Esophagus mucosa (tissue), 1 donor: ENCODE measurements at regions not wholly inside any gene's neighbourhood (a gene's known extent, or its start where the extent isn't known, plus 50 kb on each side); places are given as distances from the start of the nearest gene placed in this dataset.

Source experiments
- ATAC-seq: fragments of 200-7000 bp; cut with Tn5 transposase; one replicate; pipeline ENCODE4 v1.9.1; 2020
- donor health status: DM: yes; HTN: yes; CAD: no.

DNA sequence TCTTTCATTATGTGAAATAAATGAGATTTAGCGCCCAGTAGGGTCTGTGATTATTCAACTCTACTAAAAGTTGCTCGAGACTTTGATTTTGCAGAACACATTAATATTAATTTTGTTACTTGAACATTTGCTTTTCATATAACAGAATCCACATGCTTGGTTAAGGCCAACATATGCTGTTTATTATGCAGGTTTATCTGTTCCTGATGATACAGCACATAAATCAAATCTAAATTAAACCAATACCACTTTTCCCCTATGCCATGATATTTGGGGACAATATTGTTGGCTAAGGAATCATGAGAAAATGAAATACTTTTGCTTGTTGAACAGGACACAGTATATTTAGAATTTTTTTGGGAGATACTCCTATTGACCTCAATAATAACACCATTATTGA is 291.1 kb downstream of the USP25 start:
- ATAC-seq: no peak

DNA sequence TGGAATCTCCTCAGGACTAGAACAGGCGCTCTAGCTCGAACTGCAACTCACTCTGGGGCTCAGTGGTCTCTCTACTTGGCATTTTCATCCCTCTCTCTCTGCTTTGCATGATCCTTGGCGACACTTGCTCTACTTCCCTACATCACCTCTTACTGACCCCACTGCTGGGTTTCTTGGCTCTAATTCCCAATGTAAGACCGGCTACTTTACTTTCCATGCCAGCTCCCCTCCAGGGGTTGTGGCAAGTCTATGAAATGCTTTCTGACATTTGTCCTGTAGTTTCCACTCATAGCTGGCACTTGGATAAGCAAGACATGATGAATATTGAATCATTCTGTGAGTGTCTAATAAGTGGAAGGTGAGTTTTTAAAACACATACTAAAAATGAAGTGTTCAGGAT is 292.3 kb downstream of the USP25 start:
- no peak for ATAC-seq

DNA sequence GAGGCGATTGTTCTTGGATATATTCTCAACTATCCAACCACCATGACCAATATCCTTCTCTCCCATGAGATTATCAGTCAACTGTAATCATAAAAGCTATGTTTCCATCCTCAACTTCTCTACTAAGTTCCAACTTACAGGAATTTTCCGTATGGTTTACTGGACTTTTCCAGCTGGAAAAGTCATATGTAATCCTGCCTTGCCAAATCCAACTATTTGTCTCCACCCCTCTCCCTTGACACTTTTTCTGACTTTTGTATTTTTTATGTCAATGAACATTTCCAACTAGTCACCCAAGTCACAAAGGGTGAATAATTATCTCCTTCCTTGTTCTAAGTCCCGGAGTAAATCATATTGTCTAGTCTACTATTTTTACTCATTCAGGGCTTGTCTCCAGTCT is 293.1 kb downstream of the USP25 start:
- no peak for ATAC-seq

DNA sequence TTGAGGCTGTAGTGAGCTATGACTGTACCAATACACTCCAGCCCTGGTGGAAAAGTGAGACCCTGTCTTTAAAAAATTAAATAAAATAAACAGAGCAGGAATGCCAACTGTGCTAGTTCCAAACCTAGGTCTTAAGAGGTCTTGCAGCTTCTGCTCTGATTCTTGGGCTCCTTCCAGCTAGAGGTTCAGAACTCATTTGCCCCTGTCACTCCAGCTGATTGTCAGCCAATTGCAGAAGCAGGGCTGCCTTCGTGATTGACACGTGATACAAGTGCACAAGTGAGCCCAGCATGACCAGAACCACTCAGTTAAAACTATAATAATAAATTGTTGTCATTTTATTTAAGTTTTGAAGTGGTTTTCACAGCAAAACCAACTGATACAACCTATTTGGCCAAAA is 298.4 kb downstream of the USP25 start:
- no peak for ATAC-seq

DNA sequence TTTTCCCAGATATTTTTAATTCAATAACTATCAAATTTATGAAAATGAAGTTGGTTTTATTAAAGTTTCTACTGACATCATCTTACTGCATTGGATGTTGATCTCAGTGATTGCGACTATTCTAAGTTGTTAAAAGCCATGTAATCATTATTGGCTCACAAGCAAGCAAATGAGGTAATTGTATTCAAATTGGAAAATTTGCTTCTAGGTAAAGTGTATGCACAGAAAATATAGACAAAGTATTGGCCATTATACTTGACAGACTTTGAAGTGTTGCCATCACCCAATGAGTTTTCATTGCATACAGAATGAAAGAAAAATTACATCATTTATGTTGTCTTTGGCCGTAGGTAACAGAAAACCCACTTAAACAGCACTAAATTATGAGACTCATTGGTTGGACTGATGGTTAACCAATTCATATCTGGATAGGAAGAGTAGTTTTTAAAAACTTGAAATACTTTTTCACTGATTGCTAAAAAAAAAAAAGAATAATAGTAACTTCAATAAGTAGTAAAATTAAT is 299.2 kb downstream of the USP25 start:
- no peak for ATAC-seq

DNA sequence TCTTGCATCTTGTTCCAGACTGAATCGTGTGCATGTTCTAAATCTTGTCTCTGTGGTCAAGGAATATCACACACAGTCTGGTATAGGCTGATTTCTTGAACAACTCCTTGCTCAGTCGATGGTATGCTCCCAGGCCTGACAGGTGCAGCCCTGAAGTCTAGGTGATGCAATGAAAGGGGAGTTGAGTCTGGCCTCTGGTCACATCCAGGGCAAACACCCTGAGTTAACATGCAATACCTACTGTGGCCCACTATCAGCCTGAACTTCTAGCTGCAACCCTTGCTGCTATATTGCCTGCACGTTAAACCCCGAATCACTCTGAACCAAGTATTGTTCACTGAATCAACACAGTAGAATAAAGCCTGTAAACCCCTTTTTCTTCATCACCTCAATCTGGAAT is 303.4 kb downstream of the USP25 start:
- ATAC-seq: no peak

DNA sequence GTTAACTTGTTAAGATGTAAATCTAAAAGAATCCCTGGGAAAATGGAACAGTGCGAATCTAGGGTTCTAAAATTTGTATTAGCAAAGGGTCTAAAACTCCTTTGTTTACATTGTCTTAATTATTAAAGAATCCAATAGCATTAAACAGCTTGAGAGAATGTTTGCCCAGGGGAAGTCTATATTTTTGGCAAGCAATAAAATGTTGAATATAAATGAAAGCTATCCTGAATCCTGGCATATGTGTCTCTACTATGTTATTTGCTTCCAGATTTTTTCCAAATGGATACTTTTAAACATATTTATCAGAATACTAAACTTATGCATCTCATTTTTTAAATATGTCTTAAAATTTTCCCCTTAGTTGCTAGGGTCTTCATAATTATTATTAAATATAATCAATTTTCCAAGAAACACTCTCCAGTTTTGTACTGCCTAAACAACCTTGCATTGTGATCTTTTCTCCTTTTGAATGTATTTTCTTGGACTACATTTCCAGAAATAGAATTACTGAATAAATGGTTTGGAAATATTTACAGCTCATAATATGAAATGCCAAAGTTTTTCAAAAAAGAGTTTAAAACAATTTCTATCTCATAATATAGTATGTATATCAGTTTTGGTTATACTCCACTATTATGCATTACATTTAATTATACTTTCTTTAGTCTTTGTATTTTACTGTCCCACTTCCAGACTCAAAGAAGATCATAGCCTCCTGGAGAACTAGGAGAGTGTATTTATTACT is 304.8 kb downstream of the USP25 start:
- ATAC-seq: no peak

DNA sequence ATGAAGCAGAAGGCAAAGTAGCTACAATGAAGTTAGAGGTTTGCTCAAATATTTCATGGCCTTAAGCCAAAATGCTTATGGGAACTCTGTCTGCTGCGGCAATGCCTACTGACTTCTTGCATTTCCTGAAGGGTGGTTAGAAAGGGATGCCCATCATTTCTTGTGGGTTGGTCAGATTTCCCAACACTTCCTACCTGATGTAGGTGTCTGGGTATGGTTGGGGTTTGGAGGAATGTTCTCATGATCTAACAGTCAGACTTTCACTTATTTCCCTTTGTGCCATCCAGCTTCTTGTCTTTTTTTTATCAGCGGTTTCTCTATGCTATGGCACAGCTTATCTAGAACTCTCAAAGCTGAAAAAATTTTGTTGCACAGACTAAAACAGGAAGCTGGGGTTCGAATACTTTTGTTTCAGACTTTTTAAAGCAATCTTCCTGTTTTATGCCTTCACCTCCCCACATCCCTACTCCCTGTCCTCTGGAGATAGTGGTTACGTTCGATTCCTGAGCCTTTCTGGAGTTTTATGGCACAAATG is 307.7 kb downstream of the USP25 start:
- ATAC-seq: no peak

DNA sequence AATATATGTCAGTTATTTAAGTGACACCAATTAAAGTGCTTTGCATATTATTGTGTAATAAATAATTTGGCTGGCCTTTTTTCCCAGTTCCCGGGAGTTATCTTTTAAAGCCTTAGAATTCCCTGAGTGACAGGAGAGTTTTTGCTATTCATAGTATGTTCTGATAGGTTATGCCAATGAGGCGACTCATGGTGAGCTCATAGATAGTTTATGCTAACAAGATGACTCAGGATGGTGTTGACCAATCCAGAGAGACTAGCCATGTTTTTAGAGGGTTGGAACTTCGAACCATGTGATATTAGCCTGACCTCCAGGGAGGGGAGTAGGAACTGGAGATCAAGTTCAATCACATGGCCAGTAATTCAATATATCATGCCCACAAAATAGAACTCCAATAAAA is 310.8 kb downstream of the USP25 start:
- ATAC-seq: no peak

DNA sequence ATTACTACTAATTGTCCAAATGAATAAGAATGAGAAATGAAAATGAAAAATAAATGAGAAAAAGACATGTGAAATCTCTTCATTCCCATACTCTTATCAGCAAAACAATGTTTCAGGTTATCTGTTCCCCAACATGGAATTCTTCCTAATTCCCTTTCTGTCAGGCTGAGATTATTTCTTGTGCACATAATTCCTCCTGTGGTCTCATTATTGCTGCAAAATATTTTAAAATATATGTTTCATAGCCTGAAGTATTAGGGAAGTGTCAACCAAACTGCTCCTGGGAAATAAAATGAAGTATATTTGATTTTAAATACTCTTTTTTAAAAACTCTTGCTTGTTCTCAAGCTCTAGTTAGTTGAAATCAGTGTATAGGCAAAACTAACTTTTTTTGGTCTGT is 314.9 kb downstream of the USP25 start:
- no peak for ATAC-seq

DNA sequence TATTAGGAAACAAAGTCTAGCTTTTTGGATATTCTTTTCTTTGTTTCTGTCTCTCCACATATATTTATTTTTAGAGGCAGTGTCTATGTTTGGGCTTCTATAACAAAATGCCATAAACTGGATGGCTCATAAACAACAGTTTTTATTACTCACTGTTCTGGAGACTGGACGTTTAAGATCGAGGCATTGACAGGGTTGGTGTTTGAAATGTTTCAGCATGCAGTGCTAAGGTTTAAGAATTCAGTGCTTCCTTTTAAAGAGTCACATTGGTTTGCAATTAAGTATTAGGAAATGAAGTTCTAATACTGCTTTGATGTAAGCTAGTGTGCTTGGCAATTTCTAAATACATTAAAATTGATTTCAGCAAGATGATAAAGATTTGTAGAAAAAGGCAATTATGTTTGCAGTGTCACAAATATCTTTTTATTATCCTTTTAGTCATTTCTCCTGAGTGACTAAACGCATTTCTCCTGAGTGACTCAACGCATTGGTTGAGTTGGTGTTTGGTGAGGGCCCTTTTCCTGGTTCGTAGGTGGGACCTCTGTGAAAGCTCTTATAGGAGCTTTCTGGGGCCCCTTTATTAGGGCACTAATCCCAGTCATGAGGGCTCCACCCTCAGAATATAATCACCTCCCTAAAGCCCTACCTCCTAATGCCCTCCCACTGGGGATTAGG is 317.0 kb downstream of the USP25 start:
- ATAC-seq: no peak

DNA sequence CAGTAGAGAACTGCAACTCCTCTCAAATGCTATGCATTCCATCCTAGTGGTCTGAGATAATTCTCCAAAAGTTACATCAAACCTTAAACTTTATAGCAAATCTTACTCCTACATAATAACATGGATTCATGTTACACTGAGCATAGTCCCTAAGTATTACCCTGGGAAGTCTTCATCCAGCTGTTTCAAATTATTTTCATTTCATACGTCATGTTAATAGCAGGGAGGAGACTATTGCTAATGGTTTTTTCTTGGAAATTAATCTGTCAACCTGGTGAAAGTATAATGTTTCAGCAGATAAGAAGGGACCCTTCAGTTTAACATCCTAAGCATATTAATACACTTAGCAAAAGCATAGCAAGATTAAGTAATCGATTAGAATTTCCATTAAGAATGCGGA is 318.1 kb downstream of the USP25 start:
- ATAC-seq: no peak

DNA sequence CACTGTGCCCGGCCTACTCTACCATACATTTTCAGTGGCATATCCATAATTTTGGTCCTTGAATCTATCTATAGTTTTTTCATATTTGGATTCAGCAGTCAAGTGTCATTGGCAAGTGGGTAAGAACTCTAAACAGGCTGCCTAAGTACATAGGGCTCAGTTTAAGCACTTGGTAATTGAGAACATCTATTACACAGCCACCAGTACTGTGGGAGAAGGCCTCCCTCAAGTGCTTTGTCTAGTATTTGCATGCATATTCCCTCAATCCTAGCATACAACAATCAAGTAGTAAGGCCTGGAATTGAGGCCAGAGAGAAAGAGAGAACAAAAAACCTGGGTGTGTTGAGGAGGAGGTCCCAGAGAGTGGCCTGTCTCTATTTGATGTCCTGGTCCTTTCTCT is 325.2 kb downstream of the USP25 start:
- no peak for ATAC-seq

DNA sequence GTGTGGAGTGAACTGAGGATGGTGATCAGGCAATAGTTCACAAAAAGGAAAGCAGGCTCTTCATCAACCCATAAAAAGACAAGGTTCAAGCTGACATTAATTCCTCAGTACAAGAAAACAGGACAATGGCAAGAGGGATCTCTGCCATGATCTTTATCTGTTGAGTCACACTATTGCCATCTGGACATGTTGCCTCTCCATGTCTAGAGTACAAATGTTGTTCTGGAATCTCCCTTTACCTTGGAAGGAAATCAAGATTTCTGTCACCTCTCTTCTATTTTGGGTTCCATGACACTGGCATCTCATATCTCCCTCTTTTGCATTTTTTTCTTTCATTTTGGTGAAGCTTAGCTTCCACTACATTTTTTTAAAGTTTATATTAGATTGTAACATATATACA is 329.1 kb downstream of the USP25 start:
- no peak for ATAC-seq

DNA sequence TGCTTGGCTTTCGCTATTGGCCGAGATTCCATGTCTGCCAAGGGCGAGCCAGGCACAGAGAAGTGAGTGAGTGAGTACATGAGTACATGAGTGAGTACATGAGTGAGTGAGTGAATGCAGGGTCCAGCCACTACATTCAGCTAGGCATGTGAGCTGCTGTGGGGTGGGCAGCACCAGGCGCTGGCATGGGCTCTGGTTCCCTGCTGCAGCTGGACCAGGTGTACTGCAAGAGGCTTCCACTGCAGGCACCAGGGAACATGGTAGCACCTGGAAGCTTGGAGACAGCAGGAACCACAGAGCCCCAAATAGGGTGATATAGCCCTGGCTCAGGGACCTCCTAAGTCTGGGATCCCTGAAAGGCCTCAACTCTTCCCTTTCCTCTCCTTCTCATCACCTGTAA is 330.2 kb downstream of the USP25 start:
- ATAC-seq: no peak

DNA sequence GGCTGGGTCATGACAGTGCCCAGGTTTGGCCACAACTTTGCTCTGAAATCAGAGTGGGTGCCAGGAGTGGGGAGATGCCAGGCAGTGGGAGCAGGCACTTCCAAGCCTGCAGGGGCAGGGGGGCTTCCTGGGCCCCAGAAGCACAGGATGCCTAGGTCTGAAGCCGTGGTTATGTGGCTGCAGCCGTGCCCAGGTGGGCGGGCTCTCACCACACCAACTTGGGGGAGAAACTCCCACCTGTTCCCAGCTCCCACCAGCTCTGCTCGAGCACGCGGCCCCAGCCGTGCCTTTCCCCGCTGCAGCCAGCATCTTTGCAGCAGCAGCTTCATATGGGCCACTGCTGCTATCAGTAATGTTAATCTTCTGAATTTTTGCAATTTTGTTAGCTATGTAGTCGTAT is 331.4 kb downstream of the USP25 start:
- ATAC-seq: no peak

DNA sequence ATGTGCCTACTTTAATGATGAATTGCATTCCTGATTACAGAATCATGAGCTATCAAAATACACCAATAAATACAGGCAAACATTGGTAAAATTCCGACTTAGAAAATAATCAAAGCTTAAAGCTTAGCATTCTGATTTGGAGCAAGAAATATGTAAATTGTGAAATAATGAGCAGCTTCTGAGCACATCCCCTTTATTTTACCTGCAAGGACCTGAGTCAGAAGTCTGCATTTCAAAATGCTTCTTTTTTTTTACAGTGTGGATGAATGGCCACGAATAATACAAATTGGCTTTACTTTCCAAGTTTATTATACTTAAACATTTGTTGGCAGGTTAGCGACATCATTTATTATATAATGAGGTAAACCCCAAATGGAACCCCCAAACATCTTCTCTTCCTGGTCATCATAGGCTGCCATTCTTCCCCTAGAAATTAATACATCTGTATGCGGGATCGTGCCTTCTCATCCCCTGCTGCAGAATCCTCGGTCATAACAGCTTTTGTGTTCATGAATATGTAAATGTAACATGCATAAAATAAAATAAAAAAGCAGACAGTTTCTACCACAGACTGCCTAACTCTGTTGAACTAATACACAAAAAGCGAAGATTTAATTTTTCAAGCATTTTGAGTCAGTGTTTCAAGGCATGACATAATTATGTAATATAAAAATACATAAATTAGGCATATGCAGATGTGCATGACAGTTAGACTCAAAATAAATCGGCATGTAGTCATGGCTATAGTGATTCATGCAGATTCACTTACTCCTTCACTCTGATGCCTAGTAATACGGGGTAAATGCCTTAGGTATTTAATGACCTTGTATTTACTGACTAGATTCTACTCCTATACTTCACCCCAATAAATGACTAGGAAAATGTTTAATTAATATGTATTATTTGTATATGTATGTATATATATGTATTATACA is 339.7 kb downstream of the USP25 start:
- ATAC-seq: no peak

DNA sequence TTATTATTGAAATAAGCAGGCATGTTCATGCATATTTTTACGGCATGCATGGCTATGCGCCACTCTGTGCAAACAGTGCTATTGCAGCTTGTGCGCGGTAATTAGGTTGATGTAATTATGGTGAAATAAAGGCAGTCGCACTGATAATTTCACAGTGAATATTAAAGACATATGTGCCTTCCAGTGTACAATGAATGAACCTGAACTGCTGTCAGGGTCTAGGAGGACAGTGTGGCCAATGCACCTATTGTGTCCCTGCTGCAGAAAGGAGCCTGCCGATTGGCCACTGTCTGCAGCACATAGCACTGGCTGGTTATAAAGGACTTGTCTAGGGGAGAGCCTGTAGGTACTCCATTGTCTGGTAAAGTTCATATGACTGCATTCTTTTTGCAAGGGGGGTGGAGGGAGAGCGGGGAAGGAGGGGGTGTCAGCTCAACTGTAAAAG is 340.4 kb downstream of the USP25 start:
- peak; percentile 55 for ATAC-seq

DNA sequence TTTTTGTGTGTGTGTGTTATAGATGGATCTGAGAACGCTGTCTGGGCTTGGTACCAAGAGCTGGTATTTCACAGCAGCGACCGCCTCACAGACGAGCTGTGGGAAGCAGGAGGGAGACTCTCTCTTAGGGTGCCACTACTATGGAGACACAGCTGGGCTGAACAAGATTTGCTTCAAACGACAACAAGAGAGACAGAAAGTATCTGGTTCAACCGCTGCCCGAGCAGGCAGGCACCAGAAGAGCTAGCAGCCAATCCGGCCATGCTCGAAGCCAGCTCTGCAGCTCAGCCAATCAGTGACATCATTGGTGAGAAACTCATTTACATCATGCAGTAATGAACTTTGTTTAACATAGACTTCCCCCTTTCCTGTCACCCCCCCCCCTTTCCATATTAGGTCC is 341.3 kb downstream of the USP25 start:
- ATAC-seq: peak; percentile 31

DNA sequence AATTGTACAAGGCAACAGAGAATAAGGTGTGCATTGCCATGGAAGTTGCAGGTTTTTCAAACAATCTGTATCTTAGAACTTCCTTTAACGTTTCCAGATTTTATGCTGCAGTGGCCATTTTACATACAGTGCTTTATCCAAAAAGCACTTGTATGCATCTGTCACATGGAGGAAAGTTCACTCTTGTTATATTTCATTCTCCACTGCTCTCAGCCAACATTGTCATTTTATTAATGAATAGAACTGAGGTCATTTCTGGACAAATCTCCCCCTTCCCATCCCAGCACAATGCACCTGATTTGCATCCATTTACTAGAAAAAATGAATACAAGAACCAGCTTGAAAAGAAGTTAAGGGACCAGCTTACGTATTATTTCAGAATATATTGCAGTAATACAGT is 342.0 kb downstream of the USP25 start:
- ATAC-seq: no peak

DNA sequence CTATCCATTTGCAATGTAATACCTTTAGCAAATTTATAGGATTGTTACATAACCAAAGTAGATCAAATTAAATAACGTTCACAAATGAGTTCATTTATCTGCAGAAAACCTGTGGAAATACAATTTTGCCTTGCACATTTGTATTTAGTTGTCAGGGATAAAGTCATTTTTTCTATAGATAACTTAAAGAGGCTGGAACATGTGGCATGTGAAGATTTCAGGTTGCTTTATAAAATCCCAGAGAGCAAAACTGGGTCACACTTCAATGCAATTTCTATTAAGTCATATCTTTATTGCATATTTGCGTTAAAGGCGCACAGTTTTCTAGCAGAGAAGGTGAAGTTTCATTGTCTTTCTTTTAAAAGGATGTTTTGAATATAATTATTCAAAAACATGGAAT is 342.4 kb downstream of the USP25 start:
- no peak for ATAC-seq

DNA sequence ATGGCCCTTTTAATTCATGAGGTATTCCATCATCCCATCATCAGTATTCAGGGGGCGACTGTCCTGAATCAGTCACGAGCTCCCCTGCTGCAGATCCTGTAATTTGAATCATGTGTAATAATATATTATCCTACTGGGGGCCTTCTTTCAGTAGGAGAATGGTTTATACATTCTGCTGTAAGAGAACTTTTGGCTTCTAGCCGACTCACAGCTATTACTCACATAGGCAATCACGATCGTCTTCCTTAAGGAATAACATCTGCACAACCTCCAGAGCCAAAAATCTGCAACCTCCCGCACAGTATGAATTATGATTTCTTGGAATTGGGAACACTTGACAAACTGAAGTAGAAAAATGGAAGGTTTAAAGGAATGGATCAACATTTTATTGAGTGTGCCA is 343.0 kb downstream of the USP25 start:
- no peak for ATAC-seq

DNA sequence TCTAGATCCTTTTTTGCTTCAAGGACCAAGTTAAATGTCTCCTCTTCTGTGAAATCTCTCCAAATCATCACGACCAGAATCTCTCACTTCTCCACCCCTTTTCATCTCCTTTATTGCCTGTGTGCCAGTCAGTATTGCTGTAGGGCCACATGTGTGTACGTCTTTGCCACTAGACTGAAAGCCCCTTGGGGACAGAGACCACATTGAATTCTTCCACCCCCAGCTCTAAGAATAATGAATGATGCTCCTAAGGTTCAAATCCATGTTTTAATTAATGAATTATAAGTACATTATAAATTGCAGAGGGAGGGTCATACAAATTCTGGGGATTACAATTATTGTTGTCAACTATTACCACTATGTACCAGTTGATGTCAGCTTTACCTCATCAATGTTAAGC is 343.8 kb downstream of the USP25 start:
- no peak for ATAC-seq
